ENCODE measurements at regions not wholly inside any gene's neighbourhood (a gene's known extent, or its start where the extent isn't known, plus 50 kb on each side); places are given as distances from the start of the nearest gene placed in this dataset.

DNA sequence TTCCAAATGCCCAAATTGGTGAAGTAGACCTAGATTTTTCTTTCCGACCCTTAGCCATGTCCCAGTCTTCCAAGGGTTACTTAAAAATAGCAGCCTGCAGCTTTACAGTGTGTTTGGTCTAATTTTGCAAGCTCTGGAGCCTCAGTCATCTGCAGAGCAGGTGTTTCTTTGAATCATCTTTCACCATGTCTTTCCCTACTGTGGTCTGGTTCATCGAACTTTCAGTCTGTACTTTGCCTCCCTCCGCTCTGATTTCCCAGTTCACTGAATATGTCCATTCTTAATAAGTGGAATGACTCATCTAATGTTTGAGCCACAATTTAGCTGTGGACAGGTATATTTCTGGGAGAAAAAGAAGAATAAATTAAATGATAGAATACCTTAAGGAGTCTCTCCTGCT, 1060.7 kb downstream of the EFNA5 start:
- Histone ChIP-seq H3K27ac (ENCODE audit: low read depth in 2 of 2, low read length in 2 of 2) (no peak overlapping the region), H3K4me3 (ENCODE audit: low read length in 3 of 3) (no peak overlapping the region), H3K4me1 (ENCODE audit: control insufficient read depth in 2 of 3, insufficient read depth in 2 of 3, low read depth in 1 of 3, low read length in 3 of 3) (no peaks in the 10 kb centered on the region), H3K36me3 (ENCODE audit: control insufficient read depth in 2 of 3, insufficient read depth in 3 of 3, low read length in 3 of 3) (no peaks in the 10 kb centered on the region), H3K27me3 (ENCODE audit: control insufficient read depth, insufficient read depth, low read length) (no peaks in the 10 kb centered on the region), H3K9ac (ENCODE audit: low read length in 3 of 3) (no peak overlapping the region), H3K9me3 (ENCODE audit: control insufficient read depth in 2 of 3, insufficient read depth in 1 of 3, low read length in 3 of 3) (no peaks in the 10 kb centered on the region)
- intact Hi-C loops (cut with DNase I): no loop called here
- DNase-seq (peak in 1 of 5 donors; percentile 18), FAIRE-seq (no peak)
- TF ChIP-seq CTCF (IDR thresholded peaks at IDR 0.05; ENCODE audit: borderline replicate concordance, extremely low read depth, insufficient read depth): no peak

GRCh38 chr5:106601620-106602019, 1069.1 kb downstream of the EFNA5 start:
- no peak for FAIRE-seq
- intact Hi-C loops (cut with DNase I): no loop called here
- no peak overlapping the region for H3K9ac ChIP-seq (ENCODE audit: low read length in 3 of 3)
- H3K27ac ChIP-seq (ENCODE audit: low read depth in 2 of 2, low read length in 2 of 2): no peak overlapping the region
- no peaks in the 10 kb centered on the region for H3K36me3 ChIP-seq (ENCODE audit: control insufficient read depth in 2 of 3, insufficient read depth in 3 of 3, low read length in 3 of 3)
- peak in 3 of 5 donors; percentile 13 to 53 (median 41) for DNase-seq
- TF ChIP-seq CTCF (IDR thresholded peaks at IDR 0.05; ENCODE audit: borderline replicate concordance, extremely low read depth, insufficient read depth): no peak
- no peak overlapping the region for H3K4me3 ChIP-seq (ENCODE audit: low read length in 3 of 3)
- no peaks in the 10 kb centered on the region for H3K27me3 ChIP-seq (ENCODE audit: control insufficient read depth, insufficient read depth, low read length)
- H3K9me3 ChIP-seq (ENCODE audit: control insufficient read depth in 2 of 3, insufficient read depth in 1 of 3, low read length in 3 of 3): no peaks in the 10 kb centered on the region
- no peaks in the 10 kb centered on the region for H3K4me1 ChIP-seq (ENCODE audit: control insufficient read depth in 2 of 3, insufficient read depth in 2 of 3, low read depth in 1 of 3, low read length in 3 of 3)

DNA sequence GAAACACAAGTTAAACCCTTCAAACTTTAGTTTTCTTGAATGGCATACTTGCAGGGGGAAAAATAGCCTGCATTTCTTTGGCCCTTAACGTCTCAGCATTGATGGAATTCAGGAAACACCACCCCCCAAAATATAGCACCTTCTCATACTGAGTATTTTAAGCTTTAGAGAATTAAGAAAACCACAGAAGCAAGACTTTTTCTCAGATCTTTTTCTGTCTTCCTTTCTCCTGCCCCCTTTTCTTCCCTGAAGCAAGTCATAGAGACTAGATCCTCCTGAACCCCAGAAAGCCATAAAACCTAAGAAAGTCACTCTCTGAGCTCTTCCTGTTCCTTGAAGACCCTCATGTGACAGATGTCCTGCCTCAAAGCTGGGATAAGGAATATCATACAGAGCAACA, 1069.9 kb downstream of the EFNA5 start:
- intact Hi-C loops (cut with DNase I): no loop called here
- no peak for TF ChIP-seq CTCF (IDR thresholded peaks at IDR 0.05; ENCODE audit: borderline replicate concordance, extremely low read depth, insufficient read depth)
- no peaks in the 10 kb centered on the region for H3K27me3 ChIP-seq (ENCODE audit: control insufficient read depth, insufficient read depth, low read length)
- DNase-seq (no peak), FAIRE-seq (no peak)
- no peak overlapping the region for H3K9ac ChIP-seq (ENCODE audit: low read length in 3 of 3)
- H3K4me1 ChIP-seq (ENCODE audit: control insufficient read depth in 2 of 3, insufficient read depth in 2 of 3, low read depth in 1 of 3, low read length in 3 of 3): no peaks in the 10 kb centered on the region
- no peaks in the 10 kb centered on the region for H3K9me3 ChIP-seq (ENCODE audit: control insufficient read depth in 2 of 3, insufficient read depth in 1 of 3, low read length in 3 of 3)
- no peaks in the 10 kb centered on the region for H3K36me3 ChIP-seq (ENCODE audit: control insufficient read depth in 2 of 3, insufficient read depth in 3 of 3, low read length in 3 of 3)
- no peak overlapping the region for H3K27ac ChIP-seq (ENCODE audit: low read depth in 2 of 2, low read length in 2 of 2)
- no peak overlapping the region for H3K4me3 ChIP-seq (ENCODE audit: low read length in 3 of 3)

DNA sequence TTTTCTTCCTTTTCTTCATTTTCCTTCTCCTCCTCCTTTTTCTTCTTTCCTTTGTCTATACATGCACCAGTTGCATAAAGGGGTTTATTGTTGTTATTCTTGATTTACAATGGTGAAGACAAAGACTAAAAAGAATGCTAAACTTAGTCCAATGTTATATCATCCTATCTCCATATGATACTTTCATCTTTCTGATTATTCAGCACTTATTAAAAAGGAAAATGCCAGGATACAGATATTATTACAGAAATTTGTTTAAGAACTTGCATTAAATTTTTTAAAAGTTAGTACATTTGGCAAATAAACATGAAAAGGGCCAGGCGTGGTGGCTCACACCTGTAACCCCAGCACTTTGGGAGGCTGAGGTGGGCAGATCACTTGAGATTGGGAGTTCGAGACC, 1074.9 kb downstream of the EFNA5 start:
- FAIRE-seq (no peak), DNase-seq (no peak)
- Histone ChIP-seq H3K27ac (ENCODE audit: low read depth in 2 of 2, low read length in 2 of 2) (no peak overlapping the region), H3K4me1 (ENCODE audit: control insufficient read depth in 2 of 3, insufficient read depth in 2 of 3, low read depth in 1 of 3, low read length in 3 of 3) (no peaks in the 10 kb centered on the region), H3K9ac (ENCODE audit: low read length in 3 of 3) (no peak overlapping the region), H3K9me3 (ENCODE audit: control insufficient read depth in 2 of 3, insufficient read depth in 1 of 3, low read length in 3 of 3) (no peaks in the 10 kb centered on the region), H3K36me3 (ENCODE audit: control insufficient read depth in 2 of 3, insufficient read depth in 3 of 3, low read length in 3 of 3) (no peaks in the 10 kb centered on the region), H3K4me3 (ENCODE audit: low read length in 3 of 3) (no peak overlapping the region), H3K27me3 (ENCODE audit: control insufficient read depth, insufficient read depth, low read length) (no peaks in the 10 kb centered on the region)
- no peak for TF ChIP-seq CTCF (IDR thresholded peaks at IDR 0.05; ENCODE audit: borderline replicate concordance, extremely low read depth, insufficient read depth)
- intact Hi-C loops (cut with DNase I): no loop called here
